NT2/D1 (cell line): ENCODE measurements at regions not wholly inside any gene's neighbourhood (a gene's known extent, or its start where the extent isn't known, plus 50 kb on each side); places are given as distances from the start of the nearest gene placed in this dataset.

Experiments used
- SUZ12 ChIP-seq: IDR thresholded peaks from 2 replicates; pipeline ENCODE4 v1.6.1; 2011; ENCODE audit not compliant: insufficient read length, insufficient read depth; ENCODE audit errors: extremely low read depth
- ZNF274 ChIP-seq: IDR thresholded peaks from 2 replicates; pipeline ENCODE4 v1.6.1; 2011; ENCODE audit warnings: mild to moderate bottlenecking, low read depth, low read length

DNA sequence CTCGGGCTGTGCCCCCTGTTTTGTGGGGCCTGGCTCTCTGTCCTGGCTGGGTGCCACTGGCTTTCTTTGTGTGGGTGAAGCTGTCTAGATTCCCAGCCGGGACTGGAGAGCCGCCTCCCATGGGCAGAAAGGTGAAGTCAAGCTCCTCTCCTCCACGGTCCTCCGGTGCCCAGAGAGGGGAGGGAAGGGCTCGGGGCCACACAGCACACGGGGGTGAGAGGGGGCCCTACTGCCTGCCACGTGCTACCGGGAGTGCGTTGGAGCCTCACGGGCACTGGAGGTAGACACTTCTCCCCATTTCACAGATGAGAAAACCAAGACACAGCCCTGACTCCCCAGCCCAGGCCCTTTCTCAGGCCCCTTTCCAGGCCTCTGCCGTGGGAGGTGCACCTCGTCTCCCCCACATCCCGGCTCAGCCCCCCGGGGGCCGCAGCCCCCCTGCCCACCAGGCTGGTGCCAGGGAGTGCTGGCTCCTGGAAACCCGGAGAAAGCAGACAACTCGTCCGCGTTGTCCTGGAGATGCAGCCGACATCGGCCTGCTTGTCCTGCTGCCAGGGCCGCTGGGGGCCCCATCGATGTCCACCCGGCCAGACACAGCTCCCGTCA, 55.8 kb downstream of the UNCX start:
- TF ChIP-seq ZNF274 (no peak), SUZ12 (no peak)
